Right atrium auricular region (tissue), 2 donors: ENCODE measurements at regions not wholly inside any gene's neighbourhood (a gene's known extent, or its start where the extent isn't known, plus 50 kb on each side); places are given as distances from the start of the nearest gene placed in this dataset.

Source experiments
- DNase-seq: peaks from one replicate; pipeline ENCODE4 v3.0.0-alpha.2; 2019; ENCODE audit warnings: low spot score
- H3K27ac ChIP-seq, 2 donors: fragments of 200-600 bp; sonication (generic); 1 replicate in 1 of 2; 2 replicates in 1 of 2; pipeline ENCODE4 v1.5.1; 2016 to 2019
- H3K27me3 ChIP-seq, 2 donors: fragments of 200-600 bp; sonication (generic); one replicate each; pipeline versions ENCODE4 v1.5.1 to v1.6.0; 2017 to 2019
- H3K36me3 ChIP-seq: fragments of 200-600 bp; sonication (generic); one replicate; pipeline ENCODE4 v1.5.1; 2016
- H3K4me1 ChIP-seq, 2 donors: fragments of 200-600 bp; sonication (generic); one replicate each; pipeline versions ENCODE4 v1.5.1 to v1.6.0; 2017 to 2019
- H3K4me3 ChIP-seq, 2 donors: fragments of 200-600 bp; sonication (generic); 1 replicate in 1 of 2; 2 replicates in 1 of 2; pipeline ENCODE4 v1.5.1; 2017 to 2019; ENCODE audit warnings: mild to moderate bottlenecking in 1 of 2, moderate library complexity in 1 of 2
- H3K9me3 ChIP-seq, 2 donors: fragments of 200-600 bp; sonication (generic); one replicate each; pipeline ENCODE4 v1.5.1; 2019
- CTCF ChIP-seq, 2 donors: fragments of 200-600 bp; sonication (generic); IDR thresholded peaks; one replicate each; pipeline ENCODE4 v1.5.1; 2019; ENCODE audit warnings: antibody characterized with exemption in 2 of 2

GRCh38 chr2:228273159-228273558 lies 91.7 kb upstream of the SPHKAP start:
- no peaks in the 10 kb centered on the region for H3K27me3 ChIP-seq
- H3K27ac ChIP-seq, result no peak overlapping the region
- H3K9me3 ChIP-seq, result no peaks in the 10 kb centered on the region
- H3K4me3 ChIP-seq, result no peak overlapping the region
- no peaks in the 10 kb centered on the region for H3K4me1 ChIP-seq
- no peak for DNase-seq
- no peaks in the 10 kb centered on the region for H3K36me3 ChIP-seq
- no peak for TF ChIP-seq CTCF (IDR thresholded peaks at IDR 0.05)

- no peaks in the 10 kb centered on the region for H3K9me3 ChIP-seq
- TF ChIP-seq CTCF (IDR thresholded peaks at IDR 0.05), result no peak
Measured at GRCh38 chr2:228269351-228269750, 87.9 kb upstream of the SPHKAP start.

GRCh38 chr2:228268756-228269155 lies 87.3 kb upstream of the SPHKAP start:
- H3K36me3 ChIP-seq, result no peaks in the 10 kb centered on the region
- H3K4me3 ChIP-seq, result no peak overlapping the region
- no peak for TF ChIP-seq CTCF (IDR thresholded peaks at IDR 0.05)
- no peak overlapping the region for H3K27ac ChIP-seq
- no peaks in the 10 kb centered on the region for H3K9me3 ChIP-seq
- H3K4me1 ChIP-seq, result no peaks in the 10 kb centered on the region
- H3K27me3 ChIP-seq, result no peaks in the 10 kb centered on the region
- no peak for DNase-seq

More at GRCh38 chr2:228269351-228269750, 87.9 kb upstream of the SPHKAP start:
- H3K4me3 ChIP-seq, result no peak overlapping the region
- no peaks in the 10 kb centered on the region for H3K36me3 ChIP-seq
- no peak overlapping the region for H3K27ac ChIP-seq
- no peak for DNase-seq
- H3K27me3 ChIP-seq, result no peaks in the 10 kb centered on the region
- H3K4me1 ChIP-seq, result no peaks in the 10 kb centered on the region

- TF ChIP-seq CTCF (IDR thresholded peaks at IDR 0.05), result no peak
- DNase-seq, result no peak
- Histone ChIP-seq H3K36me3 (no peaks in the 10 kb centered on the region), H3K9me3 (no peaks in the 10 kb centered on the region), H3K4me3 (no peak overlapping the region), H3K4me1 (no peaks in the 10 kb centered on the region), H3K27me3 (no peaks in the 10 kb centered on the region), H3K27ac (no peak overlapping the region)
Measured at GRCh38 chr2:228268301-228268700, 86.8 kb upstream of the SPHKAP start.

GRCh38 chr2:228263156-228263555 lies 81.7 kb upstream of the SPHKAP start:
- Histone ChIP-seq H3K9me3 (no peaks in the 10 kb centered on the region), H3K4me3 (no peak overlapping the region), H3K27me3 (no peaks in the 10 kb centered on the region), H3K36me3 (no peaks in the 10 kb centered on the region), H3K4me1 (no peaks in the 10 kb centered on the region), H3K27ac (no peak overlapping the region)
- TF ChIP-seq CTCF (IDR thresholded peaks at IDR 0.05), result no peak
- no peak for DNase-seq

GRCh38 chr2:228261546-228261945 lies 80.1 kb upstream of the SPHKAP start:
- TF ChIP-seq CTCF (IDR thresholded peaks at IDR 0.05), result no peak

More at GRCh38 chr2:228261546-228261945, 80.1 kb upstream of the SPHKAP start:
- DNase-seq, result no peak
- Histone ChIP-seq H3K4me1 (no peaks in the 10 kb centered on the region), H3K4me3 (no peak overlapping the region), H3K27me3 (no peaks in the 10 kb centered on the region), H3K27ac (no peak overlapping the region), H3K36me3 (no peaks in the 10 kb centered on the region), H3K9me3 (no peaks in the 10 kb centered on the region)
